MM.1S (cell line): ENCODE measurements at regions not wholly inside any gene's neighbourhood (a gene's known extent, or its start where the extent isn't known, plus 50 kb on each side); places are given as distances from the start of the nearest gene placed in this dataset.

Source experiments
- EZH2 ChIP-seq: fragments of 300-600 bp; sonication (generic); optimal IDR thresholded peaks from 2 replicates; pipeline ENCODE3; 2017; ENCODE audit warnings: low read depth, mild to moderate bottlenecking, antibody characterized with exemption, low read length, mixed read lengths
- EZH2phosphoT487 ChIP-seq: fragments of 300-600 bp; sonication (generic); IDR thresholded peaks from 2 replicates; pipeline ENCODE4 v1.6.1; 2018; ENCODE audit warnings: antibody characterized with exemption, low read length
- TF ChIP-seq, protein P1 (sequence below): fragments of 300-600 bp; sonication (generic); IDR thresholded peaks from 2 replicates; pipeline ENCODE4 v1.5.1; 2016; ENCODE audit warnings: antibody characterized with exemption, low read length, mixed read lengths

DNA sequence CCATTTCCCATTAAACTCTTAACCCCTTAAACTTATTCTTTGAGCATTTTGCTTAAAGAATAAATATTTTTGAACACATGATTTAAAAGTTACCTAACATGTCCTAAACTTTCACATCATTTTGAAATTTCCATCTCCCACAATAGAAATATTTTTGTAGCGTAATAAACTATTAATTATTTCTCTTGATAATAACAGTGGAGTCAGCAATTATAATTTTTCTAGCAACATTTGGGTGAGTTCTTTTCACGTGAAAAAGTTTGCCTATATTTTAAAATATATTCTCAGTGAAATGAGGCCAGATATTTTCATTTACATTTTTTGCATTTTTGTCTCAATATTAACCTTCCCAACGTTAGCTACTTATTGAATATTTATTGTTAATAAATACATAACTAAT is 320.4 kb upstream of the CRIM1 start:
- TF ChIP-seq, protein P1, sequence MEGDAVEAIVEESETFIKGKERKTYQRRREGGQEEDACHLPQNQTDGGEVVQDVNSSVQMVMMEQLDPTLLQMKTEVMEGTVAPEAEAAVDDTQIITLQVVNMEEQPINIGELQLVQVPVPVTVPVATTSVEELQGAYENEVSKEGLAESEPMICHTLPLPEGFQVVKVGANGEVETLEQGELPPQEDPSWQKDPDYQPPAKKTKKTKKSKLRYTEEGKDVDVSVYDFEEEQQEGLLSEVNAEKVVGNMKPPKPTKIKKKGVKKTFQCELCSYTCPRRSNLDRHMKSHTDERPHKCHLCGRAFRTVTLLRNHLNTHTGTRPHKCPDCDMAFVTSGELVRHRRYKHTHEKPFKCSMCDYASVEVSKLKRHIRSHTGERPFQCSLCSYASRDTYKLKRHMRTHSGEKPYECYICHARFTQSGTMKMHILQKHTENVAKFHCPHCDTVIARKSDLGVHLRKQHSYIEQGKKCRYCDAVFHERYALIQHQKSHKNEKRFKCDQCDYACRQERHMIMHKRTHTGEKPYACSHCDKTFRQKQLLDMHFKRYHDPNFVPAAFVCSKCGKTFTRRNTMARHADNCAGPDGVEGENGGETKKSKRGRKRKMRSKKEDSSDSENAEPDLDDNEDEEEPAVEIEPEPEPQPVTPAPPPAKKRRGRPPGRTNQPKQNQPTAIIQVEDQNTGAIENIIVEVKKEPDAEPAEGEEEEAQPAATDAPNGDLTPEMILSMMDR = no peak
- TF ChIP-seq EZH2phosphoT487 (no peak), EZH2 (no peak)
